ENCODE measurements at regions not wholly inside any gene's neighbourhood (a gene's known extent, or its start where the extent isn't known, plus 50 kb on each side); places are given as distances from the start of the nearest gene placed in this dataset.

DNA sequence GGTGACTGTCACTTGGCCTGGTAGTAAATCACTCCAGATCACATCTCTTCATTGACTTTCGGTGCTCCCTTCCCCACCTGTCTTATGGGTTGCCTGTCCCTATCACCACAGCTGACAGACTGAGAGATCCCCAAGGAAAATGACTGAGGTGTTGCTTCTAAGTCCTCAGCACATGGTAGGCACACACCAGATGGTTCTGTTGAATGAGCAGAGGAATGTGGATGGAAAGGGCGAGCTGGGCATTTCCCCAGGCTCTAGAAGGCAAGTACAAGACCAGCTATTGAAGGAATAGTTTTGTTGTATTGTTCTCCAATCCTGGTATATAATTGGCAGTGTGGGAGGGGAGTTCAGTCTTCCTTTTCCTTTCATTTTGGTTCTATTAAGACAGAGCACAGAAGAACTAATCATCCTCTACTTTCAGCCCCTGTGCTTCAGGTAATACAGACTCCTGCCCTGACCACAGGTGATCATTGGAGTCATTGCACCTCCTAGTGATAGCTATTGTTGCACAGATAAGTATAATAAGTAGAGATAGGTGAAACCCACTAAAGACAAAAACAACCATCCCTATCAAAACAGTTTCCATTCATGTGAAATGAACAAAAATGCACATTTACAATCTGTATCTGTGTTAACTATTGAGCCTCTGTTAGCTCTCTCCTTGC, 158.6 kb downstream of the TRAM1L1 start:
- TF ChIP-seq POLR2AphosphoS5 (IDR thresholded peaks at IDR 0.05): no peak
- TF ChIP-seq, protein P1, sequence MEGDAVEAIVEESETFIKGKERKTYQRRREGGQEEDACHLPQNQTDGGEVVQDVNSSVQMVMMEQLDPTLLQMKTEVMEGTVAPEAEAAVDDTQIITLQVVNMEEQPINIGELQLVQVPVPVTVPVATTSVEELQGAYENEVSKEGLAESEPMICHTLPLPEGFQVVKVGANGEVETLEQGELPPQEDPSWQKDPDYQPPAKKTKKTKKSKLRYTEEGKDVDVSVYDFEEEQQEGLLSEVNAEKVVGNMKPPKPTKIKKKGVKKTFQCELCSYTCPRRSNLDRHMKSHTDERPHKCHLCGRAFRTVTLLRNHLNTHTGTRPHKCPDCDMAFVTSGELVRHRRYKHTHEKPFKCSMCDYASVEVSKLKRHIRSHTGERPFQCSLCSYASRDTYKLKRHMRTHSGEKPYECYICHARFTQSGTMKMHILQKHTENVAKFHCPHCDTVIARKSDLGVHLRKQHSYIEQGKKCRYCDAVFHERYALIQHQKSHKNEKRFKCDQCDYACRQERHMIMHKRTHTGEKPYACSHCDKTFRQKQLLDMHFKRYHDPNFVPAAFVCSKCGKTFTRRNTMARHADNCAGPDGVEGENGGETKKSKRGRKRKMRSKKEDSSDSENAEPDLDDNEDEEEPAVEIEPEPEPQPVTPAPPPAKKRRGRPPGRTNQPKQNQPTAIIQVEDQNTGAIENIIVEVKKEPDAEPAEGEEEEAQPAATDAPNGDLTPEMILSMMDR (IDR thresholded peaks at IDR 0.05): no peak
- TF ChIP-seq EP300 (IDR thresholded peaks at IDR 0.05): no peak

Data from sigmoid colon (tissue), 4 donors.